MM.1S (cell line): ENCODE measurements at regions not wholly inside any gene's neighbourhood (a gene's known extent, or its start where the extent isn't known, plus 50 kb on each side); places are given as distances from the start of the nearest gene placed in this dataset.

ENCODE experiments used
- CTCF ChIP-seq: fragments of 300-600 bp; sonication (generic); IDR thresholded peaks from 2 replicates; pipeline ENCODE4 v1.5.1; 2016; ENCODE audit warnings: antibody characterized with exemption, low read length, mixed read lengths
- EZH2 ChIP-seq: fragments of 300-600 bp; sonication (generic); optimal IDR thresholded peaks from 2 replicates; pipeline ENCODE3; 2017; ENCODE audit warnings: low read depth, mild to moderate bottlenecking, antibody characterized with exemption, low read length, mixed read lengths
- EZH2phosphoT487 ChIP-seq: fragments of 300-600 bp; sonication (generic); IDR thresholded peaks from 2 replicates; pipeline ENCODE4 v1.6.1; 2018; ENCODE audit warnings: antibody characterized with exemption, low read length

- TF ChIP-seq CTCF, result no peak
- TF ChIP-seq EZH2, result no peak
- no peak for TF ChIP-seq EZH2phosphoT487
Measured at GRCh38 chr3:187540847-187541246, 129.3 kb downstream of the SST start.
